OCI-LY1 (cell line): ENCODE measurements at regions not wholly inside any gene's neighbourhood (a gene's known extent, or its start where the extent isn't known, plus 50 kb on each side); places are given as distances from the start of the nearest gene placed in this dataset.

ENCODE experiments used
- H2AFZ ChIP-seq: fragments of 200-600 bp; sonication (generic), shearing (Covaris generic); 2 replicates; pipeline ENCODE4 v1.6.0; 2014; ENCODE audit warnings: antibody characterized with exemption, mild to moderate bottlenecking, low read length
- H3F3A ChIP-seq: fragments of 200-600 bp; sonication (generic), shearing (Covaris generic); 2 replicates; pipeline ENCODE4 v1.6.0; 2014; ENCODE audit warnings: mild to moderate bottlenecking, antibody characterized with exemption, low read length, moderate library complexity; ENCODE audit not compliant: insufficient read depth
- H3K27ac ChIP-seq: fragments of 200-600 bp; sonication (generic); 2 replicates; pipeline ENCODE4 v1.5.1; 2014; ENCODE audit warnings: low read length, mixed run types, mild to moderate bottlenecking, low read depth; ENCODE audit not compliant: poor library complexity, severe bottlenecking
- H3K27me3 ChIP-seq: fragments of 200-600 bp; sonication (generic); 2 replicates; pipeline ENCODE4 v1.6.0; 2014; ENCODE audit warnings: antibody characterized with exemption, mild to moderate bottlenecking, low read length, moderate library complexity; ENCODE audit not compliant: insufficient read depth
- H3K36me3 ChIP-seq: fragments of 200-600 bp; sonication (generic); 2 replicates; pipeline ENCODE4 v1.6.1; 2014; ENCODE audit warnings: mild to moderate bottlenecking, antibody characterized with exemption, low read length, moderate library complexity, mixed read lengths; ENCODE audit not compliant: insufficient read depth
- H3K4me1 ChIP-seq: fragments of 200-600 bp; sonication (generic); 2 replicates; pipeline ENCODE4 v1.5.1; 2014; ENCODE audit warnings: mild to moderate bottlenecking, low read length, moderate library complexity; ENCODE audit not compliant: insufficient read depth, severe bottlenecking
- H3K4me2 ChIP-seq: fragments of 200-600 bp; sonication (generic), shearing (Covaris generic); 2 replicates; pipeline ENCODE4 v1.6.1; 2014; ENCODE audit warnings: low read length
- H3K4me3 ChIP-seq: fragments of 200-600 bp; sonication (generic); 2 replicates; pipeline ENCODE4 v1.5.1; 2014; ENCODE audit warnings: low read length, low read depth, mild to moderate bottlenecking, mixed read lengths; ENCODE audit not compliant: poor library complexity, severe bottlenecking
- H3K79me2 ChIP-seq: fragments of 200-600 bp; shearing (Covaris generic); 2 replicates; pipeline ENCODE4 v1.6.1; 2016; ENCODE audit warnings: mixed run types, low read length, mixed read lengths; ENCODE audit not compliant: insufficient read depth
- H3K9ac ChIP-seq: fragments of 200-600 bp; sonication (generic), shearing (Covaris generic); 2 replicates; pipeline ENCODE4 v1.6.1; 2014; ENCODE audit warnings: mild to moderate bottlenecking, low read length, mixed read lengths
- H3K9me2 ChIP-seq: fragments of 200-600 bp; sonication (generic), shearing (Covaris generic); 2 replicates; pipeline ENCODE4 v1.6.1; 2014; ENCODE audit warnings: low read depth, mild to moderate bottlenecking, low read length, mixed read lengths
- H3K9me3 ChIP-seq: fragments of 200-600 bp; shearing (Covaris generic); 2 replicates; pipeline ENCODE4 v1.6.1; 2014; ENCODE audit warnings: low read length, mixed read lengths
- H4K20me1 ChIP-seq: fragments of 200-600 bp; sonication (generic), shearing (Covaris generic); 2 replicates; pipeline ENCODE4 v1.6.0; 2016; ENCODE audit warnings: mild to moderate bottlenecking, low read length; ENCODE audit not compliant: insufficient read depth
- CTCF ChIP-seq: fragments of 200-600 bp; sonication (generic), shearing (Covaris generic); IDR thresholded peaks from 2 replicates; pipeline ENCODE4 v1.5.1; 2017; ENCODE audit warnings: mild to moderate bottlenecking, antibody characterized with exemption, low read length, moderate library complexity, mixed read lengths
- EZH2 ChIP-seq: fragments of 200-600 bp; sonication (generic), shearing (Covaris generic); IDR thresholded peaks from 2 replicates; pipeline ENCODE4 v1.8.0; 2017; ENCODE audit warnings: borderline replicate concordance, mixed run types, mild to moderate bottlenecking, antibody characterized with exemption, low read length, moderate library complexity, mixed read lengths

GRCh38 chr14:43172899-43173548 is 1334.1 kb downstream of the FSCB start:
- Histone ChIP-seq H4K20me1 (no peaks in the 10 kb centered on the region), H3K27ac (no peak overlapping the region), H3K36me3 (no peaks in the 10 kb centered on the region), H3K27me3 (no peaks in the 10 kb centered on the region), H3K9me2 (no peaks in the 10 kb centered on the region), H2AFZ (no peak overlapping the region), H3K79me2 (no peaks in the 10 kb centered on the region), H3K4me3 (no peak overlapping the region), H3K4me2 (no peak overlapping the region), H3K9ac (no peak overlapping the region), H3K9me3 (no peaks in the 10 kb centered on the region), H3K4me1 (no peaks in the 10 kb centered on the region), H3F3A (no peaks in the 10 kb centered on the region)
- TF ChIP-seq CTCF (no peak), EZH2 (no peak)

GRCh38 chr14:43169722-43170121 is 1337.4 kb downstream of the FSCB start:
- TF ChIP-seq EZH2 (no peak), CTCF (no peak)
- Histone ChIP-seq H3K79me2 (no peaks in the 10 kb centered on the region), H3K9ac (no peak overlapping the region), H3K27ac (no peak overlapping the region), H3F3A (no peaks in the 10 kb centered on the region), H3K4me3 (no peak overlapping the region), H3K9me2 (no peaks in the 10 kb centered on the region), H3K36me3 (no peaks in the 10 kb centered on the region), H3K9me3 (no peaks in the 10 kb centered on the region), H2AFZ (no peak overlapping the region), H3K4me2 (no peak overlapping the region), H3K27me3 (no peaks in the 10 kb centered on the region), H3K4me1 (no peaks in the 10 kb centered on the region), H4K20me1 (no peaks in the 10 kb centered on the region)

GRCh38 chr14:43168371-43168925 is 1338.6 kb downstream of the FSCB start:
- Histone ChIP-seq H3K27ac (no peak overlapping the region), H4K20me1 (no peaks in the 10 kb centered on the region), H3K4me3 (no peak overlapping the region), H3K27me3 (no peaks in the 10 kb centered on the region), H3K9ac (no peak overlapping the region), H3F3A (no peaks in the 10 kb centered on the region), H3K9me2 (no peaks in the 10 kb centered on the region), H3K4me1 (no peaks in the 10 kb centered on the region), H2AFZ (no peak overlapping the region), H3K9me3 (no peaks in the 10 kb centered on the region), H3K79me2 (no peaks in the 10 kb centered on the region), H3K36me3 (no peaks in the 10 kb centered on the region), H3K4me2 (no peak overlapping the region)
- TF ChIP-seq EZH2 (no peak), CTCF (no peak)
